H9 (cell line): ENCODE measurements at regions not wholly inside any gene's neighbourhood (a gene's known extent, or its start where the extent isn't known, plus 50 kb on each side); places are given as distances from the start of the nearest gene placed in this dataset.

ENCODE experiments used
- DNase-seq: peaks from one replicate; pipeline ENCODE4 v3.0.0-alpha.2; 2017
- H2AFZ ChIP-seq: one replicate; pipeline ENCODE4 v1.6.1; 2013; ENCODE audit warnings: mild to moderate bottlenecking, low read length, control low read depth, moderate library complexity
- H2AK5ac ChIP-seq: 2 replicates; pipeline ENCODE4 v1.6.1; 2013; ENCODE audit warnings: low read length, control low read depth, mixed read lengths; ENCODE audit not compliant: insufficient read length
- H2BK120ac ChIP-seq: one replicate; pipeline ENCODE4 v1.6.1; 2013; ENCODE audit warnings: low read depth, mild to moderate bottlenecking, low read length, control low read depth, inconsistent platforms; ENCODE audit not compliant: poor library complexity, severe bottlenecking
- H2BK12ac ChIP-seq: 2 replicates; pipeline ENCODE4 v1.6.1; 2013; ENCODE audit warnings: low read length, control low read depth, mixed read lengths, low read depth; ENCODE audit not compliant: insufficient read length
- H2BK15ac ChIP-seq: 2 replicates; pipeline ENCODE4 v1.6.1; 2013; ENCODE audit warnings: low read depth, low read length, control low read depth
- H2BK20ac ChIP-seq: one replicate; pipeline ENCODE4 v1.6.1; 2013; ENCODE audit warnings: low read depth, mild to moderate bottlenecking, low read length, control low read depth, inconsistent platforms; ENCODE audit not compliant: poor library complexity, severe bottlenecking
- H2BK5ac ChIP-seq: 2 replicates; pipeline ENCODE4 v1.6.1; 2013; ENCODE audit warnings: low read length, control low read depth, mixed read lengths; ENCODE audit not compliant: insufficient read length
- H3K14ac ChIP-seq: 2 replicates; pipeline ENCODE4 v1.6.1; 2013; ENCODE audit warnings: low read length, control low read depth; ENCODE audit not compliant: insufficient read depth
- H3K18ac ChIP-seq: 2 replicates; pipeline ENCODE4 v1.6.1; 2013; ENCODE audit warnings: low read depth, mild to moderate bottlenecking, mixed read lengths, low read length, control low read depth; ENCODE audit not compliant: insufficient read length
- H3K23ac ChIP-seq: 2 replicates; pipeline ENCODE4 v1.6.1; 2013; ENCODE audit warnings: low read length, control low read depth, mixed read lengths, low read depth; ENCODE audit not compliant: insufficient read length
- H3K23me2 ChIP-seq: 2 replicates; pipeline ENCODE4 v1.6.1; 2013; ENCODE audit warnings: low read depth, mild to moderate bottlenecking, mixed read lengths, low read length, control low read depth; ENCODE audit not compliant: insufficient read length, poor library complexity, severe bottlenecking
- H3K27ac ChIP-seq: 2 replicates; pipeline ENCODE4 v1.5.1; 2013; ENCODE audit warnings: low read length, control low read depth, mixed read lengths, low read depth; ENCODE audit not compliant: insufficient read length
- H3K27me3 ChIP-seq: 2 replicates; pipeline ENCODE4 v1.6.1; 2013; ENCODE audit warnings: low read length, control low read depth, inconsistent platforms; ENCODE audit not compliant: insufficient read depth
- H3K4ac ChIP-seq: 2 replicates; pipeline ENCODE4 v1.6.1; 2013; ENCODE audit warnings: low read depth, mild to moderate bottlenecking, control low read depth, inconsistent platforms, low read length, moderate library complexity
- H3K4me1 ChIP-seq: 2 replicates; pipeline ENCODE4 v1.6.1; 2013; ENCODE audit warnings: low read length, control low read depth, inconsistent platforms; ENCODE audit not compliant: insufficient read depth
- H3K4me2 ChIP-seq: 2 replicates; pipeline ENCODE4 v1.6.1; 2013; ENCODE audit warnings: low read length, control low read depth, mixed read lengths; ENCODE audit not compliant: insufficient read length, insufficient read depth
- H3K56ac ChIP-seq: 2 replicates; pipeline ENCODE4 v1.6.1; 2013; ENCODE audit warnings: low read depth, mild to moderate bottlenecking, mixed read lengths, low read length, control low read depth; ENCODE audit not compliant: insufficient read length
- H3K79me1 ChIP-seq: 2 replicates; pipeline ENCODE4 v1.6.1; 2013; ENCODE audit warnings: low read depth, mild to moderate bottlenecking, moderate library complexity, low read length, control low read depth, inconsistent platforms; ENCODE audit not compliant: insufficient read depth, poor library complexity, severe bottlenecking
- H3K79me2 ChIP-seq: 2 replicates; pipeline ENCODE4 v1.6.1; 2013; ENCODE audit warnings: low read length, control low read depth, inconsistent platforms; ENCODE audit not compliant: insufficient read depth
- H3K9ac ChIP-seq: 2 replicates; pipeline ENCODE4 v1.6.1; 2013; ENCODE audit warnings: low read length, control low read depth, mixed read lengths; ENCODE audit not compliant: insufficient read length; ENCODE audit errors: extremely low read depth
- H3K9me3 ChIP-seq: one replicate; pipeline ENCODE4 v1.6.1; 2013; ENCODE audit warnings: low read depth, low read length, inconsistent platforms; ENCODE audit not compliant: control insufficient read depth
- H3T11ph ChIP-seq: one replicate; pipeline ENCODE4 v1.6.1; 2013; ENCODE audit warnings: mild to moderate bottlenecking, low read length, control low read depth, inconsistent platforms
- H4K20me1 ChIP-seq: one replicate; pipeline ENCODE4 v1.6.1; 2013; ENCODE audit not compliant: control insufficient read depth, insufficient read length, insufficient read depth
- H4K5ac ChIP-seq: 2 replicates; pipeline ENCODE4 v1.6.1; 2013; ENCODE audit warnings: low read depth, mild to moderate bottlenecking, mixed read lengths, low read length, control low read depth; ENCODE audit not compliant: insufficient read length
- H4K8ac ChIP-seq: replicated peaks from 2 replicates; pipeline ENCODE4 v1.6.1; 2013; ENCODE audit warnings: low read length, control low read depth, mixed read lengths, low read depth; ENCODE audit not compliant: insufficient read length
- H4K91ac ChIP-seq: 2 replicates; pipeline ENCODE4 v1.6.1; 2013; ENCODE audit warnings: low read depth, mild to moderate bottlenecking, moderate library complexity, mixed read lengths, low read length, control low read depth; ENCODE audit not compliant: insufficient read length
- H3K27ac Mint-ChIP-seq, 3 experiments: 2 replicates in 2 of 3; 3 replicates in 1 of 3; pipeline ENCODE4 v1.8.0; 2020 to 2021; ENCODE audit warnings: mixed read lengths in 3 of 3, mild to moderate bottlenecking in 1 of 3, moderate library complexity in 1 of 3
- H3K27me3 Mint-ChIP-seq: 2 replicates; pipeline ENCODE4 v1.8.0; 2021; ENCODE audit warnings: low read depth, mild to moderate bottlenecking, moderate library complexity, mixed read lengths
- H3K36me3 Mint-ChIP-seq, 3 experiments: 2 replicates in 2 of 3; 3 replicates in 1 of 3; pipeline ENCODE4 v1.8.0; 2020 to 2021; ENCODE audit warnings: low read depth in 3 of 3, mixed read lengths in 3 of 3; ENCODE audit not compliant: insufficient read depth in 1 of 3
- H3K4me1 Mint-ChIP-seq, 2 experiments: 2 replicates each; pipeline ENCODE4 v1.8.0; 2020; ENCODE audit warnings: mixed read lengths in 2 of 2
- H3K4me3 Mint-ChIP-seq, 2 experiments: 2 replicates in 1 of 2; 3 replicates in 1 of 2; pipeline ENCODE4 v1.8.0; 2020 to 2021; ENCODE audit warnings: mild to moderate bottlenecking in 2 of 2, mixed read lengths in 2 of 2, moderate library complexity in 1 of 2
- H3K9me3 Mint-ChIP-seq, 2 experiments: 2 replicates in 1 of 2; 3 replicates in 1 of 2; pipeline ENCODE4 v1.8.0; 2020; ENCODE audit warnings: mild to moderate bottlenecking in 2 of 2, mixed read lengths in 2 of 2, moderate library complexity in 1 of 2
- CTCF ChIP-seq: fragments of 200-600 bp; sonication (generic); conservative IDR thresholded peaks from 3 replicates; pipeline ENCODE4 v1.8.0; 2021; ENCODE audit warnings: antibody characterized with exemption, mild to moderate bottlenecking
- WGBS: extraction: QIAGEN DNeasy Blood & Tissue Kit; methylation state at CpG from one replicate; pipeline ENCODE4 v1.1.7; 2013; ENCODE audit warnings: missing lambda C conversion rate, low lambda C conversion rate, mixed read lengths; ENCODE audit not compliant: insufficient read length; ENCODE audit errors: extremely low coverage; 5-methylcytosine and 5-hydroxymethylcytosine counted together

- no peak overlapping the region for H3K9ac ChIP-seq
- no peak overlapping the region for H4K91ac ChIP-seq
- peaks cover 0 to 5% of the 10 kb centered on the region in 2 experiments; a peak in 3 of 4 replicates for H3K4me1 Mint-ChIP-seq
- no peaks in the 10 kb centered on the region for H4K20me1 ChIP-seq
- no peaks in the 10 kb centered on the region; a peak in 1 of 5 replicates for H3K9me3 Mint-ChIP-seq
- no peak overlapping the region for H3K4ac ChIP-seq
- H2BK20ac ChIP-seq: no peak overlapping the region
- no peaks in the 10 kb centered on the region for H3K27me3 Mint-ChIP-seq
- no peak overlapping the region for H3K27ac ChIP-seq
- no peaks in the 10 kb centered on the region for H3K9me3 ChIP-seq
- H2AFZ ChIP-seq: no peak overlapping the region
- no peaks in the 10 kb centered on the region for H3K79me1 ChIP-seq
- H4K5ac ChIP-seq: no peak overlapping the region
- no peak overlapping the region for H2BK15ac ChIP-seq
- no peak overlapping the region for H3K4me2 ChIP-seq
- no peak overlapping the region for H3K23ac ChIP-seq
- no peak for DNase-seq
- no peak overlapping the region for H2BK5ac ChIP-seq
- no peak overlapping the region for H3K18ac ChIP-seq
- no peak overlapping the region for H3K4me3 Mint-ChIP-seq
- H3K27me3 ChIP-seq: no peaks in the 10 kb centered on the region
- H2AK5ac ChIP-seq: no peak overlapping the region
- H2BK12ac ChIP-seq: no peak overlapping the region
- no peaks in the 10 kb centered on the region for H3K36me3 Mint-ChIP-seq
- no peaks in the 10 kb centered on the region for H3K23me2 ChIP-seq
- H3K27ac Mint-ChIP-seq: no peak overlapping the region
- H3T11ph ChIP-seq: no peak overlapping the region
- H2BK120ac ChIP-seq: no peak overlapping the region
- no peak overlapping the region for H3K56ac ChIP-seq
- peak; percentile 90 for TF ChIP-seq CTCF
- no CpG with 5 or more reads among the region's 9 CpGs for WGBS
- no peak overlapping the region for H4K8ac ChIP-seq
- H3K4me1 ChIP-seq: no peaks in the 10 kb centered on the region
- H3K79me2 ChIP-seq: no peaks in the 10 kb centered on the region
- H3K14ac ChIP-seq: no peak overlapping the region
These were observed 145.4 kb upstream of the RAD23B start for GRCh38 chr9:107137495-107138202.
